ENCODE measurements at regions not wholly inside any gene's neighbourhood (a gene's known extent, or its start where the extent isn't known, plus 50 kb on each side); places are given as distances from the start of the nearest gene placed in this dataset.

DNA sequence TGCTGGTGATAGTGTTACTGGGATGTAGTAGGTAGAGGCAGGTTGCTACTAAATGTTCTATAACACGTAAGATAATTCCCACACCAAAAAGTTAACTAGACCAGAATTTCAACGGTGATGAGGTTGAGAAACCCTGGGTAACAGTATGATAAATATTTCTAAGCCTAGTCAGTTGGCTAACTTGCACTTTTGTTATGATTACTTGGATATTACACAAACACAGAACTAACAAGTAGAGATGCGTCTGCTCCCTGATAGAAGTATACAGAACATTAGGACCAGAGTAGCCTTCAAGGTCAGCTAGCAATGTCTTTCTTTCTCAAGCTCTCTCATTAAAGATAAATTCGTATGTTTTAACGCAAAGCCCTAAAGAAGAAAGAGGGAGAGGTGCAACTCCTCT is 86.2 kb upstream of the FZD8 start:
- Histone ChIP-seq H3K27me3 (peaks cover 0 to 3% (median 0%) of the 10 kb centered on the region in 9 donors), H3K4me1 (no peaks in the 10 kb centered on the region), H3K27ac (no peak overlapping the region), H3K36me3 (no peaks in the 10 kb centered on the region), H3K9me3 (no peaks in the 10 kb centered on the region), H3K4me3 (no peak overlapping the region)
- DNase-seq (no peak), ATAC-seq (no peak)
- no peak for TF ChIP-seq POLR2A (IDR thresholded peaks at IDR 0.05)
- TF ChIP-seq, protein P1, sequence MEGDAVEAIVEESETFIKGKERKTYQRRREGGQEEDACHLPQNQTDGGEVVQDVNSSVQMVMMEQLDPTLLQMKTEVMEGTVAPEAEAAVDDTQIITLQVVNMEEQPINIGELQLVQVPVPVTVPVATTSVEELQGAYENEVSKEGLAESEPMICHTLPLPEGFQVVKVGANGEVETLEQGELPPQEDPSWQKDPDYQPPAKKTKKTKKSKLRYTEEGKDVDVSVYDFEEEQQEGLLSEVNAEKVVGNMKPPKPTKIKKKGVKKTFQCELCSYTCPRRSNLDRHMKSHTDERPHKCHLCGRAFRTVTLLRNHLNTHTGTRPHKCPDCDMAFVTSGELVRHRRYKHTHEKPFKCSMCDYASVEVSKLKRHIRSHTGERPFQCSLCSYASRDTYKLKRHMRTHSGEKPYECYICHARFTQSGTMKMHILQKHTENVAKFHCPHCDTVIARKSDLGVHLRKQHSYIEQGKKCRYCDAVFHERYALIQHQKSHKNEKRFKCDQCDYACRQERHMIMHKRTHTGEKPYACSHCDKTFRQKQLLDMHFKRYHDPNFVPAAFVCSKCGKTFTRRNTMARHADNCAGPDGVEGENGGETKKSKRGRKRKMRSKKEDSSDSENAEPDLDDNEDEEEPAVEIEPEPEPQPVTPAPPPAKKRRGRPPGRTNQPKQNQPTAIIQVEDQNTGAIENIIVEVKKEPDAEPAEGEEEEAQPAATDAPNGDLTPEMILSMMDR (IDR thresholded peaks at IDR 0.05): no peak
- WGBS, 4 donors: 73 to 79% (median 74%) methylated on average over 5 of the region's 5 CpGs
- intact Hi-C loops (cut with DNase I): no loop called here

DNA sequence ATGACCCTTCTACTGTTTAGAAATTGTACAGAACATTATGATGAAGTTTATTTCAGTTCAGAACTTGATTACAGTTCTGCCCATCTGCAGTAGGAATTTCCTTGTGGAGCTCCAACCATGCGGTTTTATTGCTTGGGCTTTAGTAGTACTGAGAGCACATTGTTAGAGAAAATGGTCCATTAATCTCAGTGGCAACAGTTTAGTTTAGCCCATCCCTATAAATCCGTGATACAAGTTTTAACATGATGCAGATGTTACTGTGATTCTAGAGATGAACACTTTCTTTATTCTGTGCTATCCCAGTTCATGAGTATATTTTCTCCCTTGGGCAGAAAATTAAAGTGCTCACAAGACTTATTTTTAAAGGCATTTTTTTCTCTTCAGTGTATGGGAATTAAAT is 84.8 kb upstream of the FZD8 start:
- no peak for DNase-seq
- no peaks in the 10 kb centered on the region for H3K9me3 ChIP-seq
- ATAC-seq: no peak
- WGBS, 4 donors: 77 to 85% (median 81%) methylated on average over 2 of the region's 2 CpGs
- no peak for TF ChIP-seq POLR2A (IDR thresholded peaks at IDR 0.05)
- TF ChIP-seq, protein P1 (IDR thresholded peaks at IDR 0.05): no peak
- H3K36me3 ChIP-seq: no peaks in the 10 kb centered on the region
- peaks cover 0 to 8% (median 0%) of the 10 kb centered on the region in 9 donors for H3K27me3 ChIP-seq
- H3K27ac ChIP-seq: peak overlapping the region in 1 of 12 donors; percentile 53
- H3K4me3 ChIP-seq: no peak overlapping the region
- intact Hi-C loops (cut with DNase I): no loop called here
- H3K4me1 ChIP-seq: no peaks in the 10 kb centered on the region

DNA sequence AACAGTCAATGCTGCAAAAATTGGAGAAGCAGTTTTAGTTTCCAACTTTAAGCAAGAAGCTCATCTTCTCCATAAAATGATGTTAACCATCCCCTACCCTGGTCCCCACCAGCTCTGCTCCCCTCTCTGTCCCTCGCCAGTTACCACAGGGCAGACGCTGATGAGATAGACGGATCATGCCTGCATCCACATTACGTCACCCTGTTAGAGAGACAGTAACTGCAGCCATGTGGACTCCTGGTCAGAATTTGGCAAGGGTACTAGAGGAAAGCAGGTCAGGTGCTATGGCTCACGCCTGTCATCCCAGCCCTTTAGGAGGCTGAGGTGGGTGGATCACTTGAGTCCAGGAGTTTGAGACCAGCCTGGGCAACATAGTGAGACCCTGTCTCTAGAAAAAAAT is 81.9 kb upstream of the FZD8 start:
- 96 to 97% (median 96%) methylated on average over 5 of the region's 5 CpGs for WGBS, 4 donors
- H3K4me1 ChIP-seq: no peaks in the 10 kb centered on the region
- no peak for DNase-seq
- TF ChIP-seq POLR2A (IDR thresholded peaks at IDR 0.05): no peak
- TF ChIP-seq, protein P1 (IDR thresholded peaks at IDR 0.05): no peak
- no peak for ATAC-seq
- intact Hi-C loops (cut with DNase I): no loop called here
- H3K4me3 ChIP-seq: no peak overlapping the region
- no peaks in the 10 kb centered on the region for H3K9me3 ChIP-seq
- H3K27me3 ChIP-seq: peaks cover 0 to 8% (median 0%) of the 10 kb centered on the region in 9 donors
- no peaks in the 10 kb centered on the region for H3K36me3 ChIP-seq
- no peak overlapping the region for H3K27ac ChIP-seq

DNA sequence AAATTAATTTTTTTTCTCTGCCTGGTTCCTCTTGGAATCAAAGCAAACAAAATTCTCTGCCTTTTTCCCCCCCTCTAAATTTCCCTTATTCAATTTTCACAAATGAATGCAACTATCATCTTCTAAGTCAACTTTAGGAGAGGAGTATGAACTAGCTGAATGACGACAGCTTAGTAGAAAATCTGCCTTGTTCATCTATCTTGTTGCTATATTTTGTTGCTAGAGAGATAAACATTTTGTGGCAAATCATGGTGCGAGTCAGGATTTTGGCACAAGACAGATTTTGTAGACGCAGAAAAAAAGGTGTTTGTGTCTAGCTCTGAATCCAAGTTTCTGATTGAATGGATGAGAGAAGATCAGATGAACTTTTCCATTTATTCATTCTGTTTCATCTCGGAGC is 81.0 kb upstream of the FZD8 start:
- peaks cover 0 to 8% (median 0%) of the 10 kb centered on the region in 9 donors for H3K27me3 ChIP-seq
- no peak for ATAC-seq
- no peaks in the 10 kb centered on the region for H3K9me3 ChIP-seq
- H3K4me3 ChIP-seq: no peak overlapping the region
- H3K36me3 ChIP-seq: no peaks in the 10 kb centered on the region
- TF ChIP-seq POLR2A (IDR thresholded peaks at IDR 0.05): no peak
- TF ChIP-seq, protein P1 (IDR thresholded peaks at IDR 0.05): no peak
- DNase-seq: no peak
- no peak overlapping the region for H3K27ac ChIP-seq
- H3K4me1 ChIP-seq: no peaks in the 10 kb centered on the region
- intact Hi-C loops (cut with DNase I): no loop called here
- WGBS, 4 donors: 81 to 88% (median 82%) methylated on average over 4 of the region's 4 CpGs
